Smooth muscle cell (in vitro differentiated cells): ENCODE measurements at regions not wholly inside any gene's neighbourhood (a gene's known extent, or its start where the extent isn't known, plus 50 kb on each side); places are given as distances from the start of the nearest gene placed in this dataset.

Experiments used
- DNase-seq: peaks from one replicate; lab custom pipeline; 2025; ENCODE audit not compliant: unreplicated experiment; lab: John Stamatoyannopoulos, UW
- H2AFZ ChIP-seq: fragments of 200-600 bp; sonication (generic); 2 replicates; pipeline ENCODE4 v1.6.0; 2016; ENCODE audit warnings: antibody characterized with exemption, low read depth, mild to moderate bottlenecking
- H3F3A ChIP-seq: fragments of 200-600 bp; sonication (generic); 2 replicates; pipeline ENCODE4 v1.6.0; 2017; ENCODE audit warnings: antibody characterized with exemption, low read depth
- H3K27ac ChIP-seq: fragments of 200-600 bp; sonication (generic); 2 replicates; pipeline ENCODE4 v1.5.1; 2016; ENCODE audit warnings: low read depth, mild to moderate bottlenecking
- H3K27me3 ChIP-seq: fragments of 200-600 bp; sonication (generic); 2 replicates; pipeline ENCODE4 v1.6.1; 2016; ENCODE audit warnings: low read depth, mild to moderate bottlenecking
- H3K36me3 ChIP-seq: fragments of 200-600 bp; sonication (generic); 2 replicates; pipeline ENCODE4 v1.5.1; 2016; ENCODE audit warnings: low read depth
- H3K4me1 ChIP-seq: fragments of 200-600 bp; sonication (generic); 2 replicates; pipeline ENCODE4 v1.5.1; 2016; ENCODE audit warnings: low read depth
- H3K4me2 ChIP-seq: fragments of 200-600 bp; sonication (generic); 2 replicates; pipeline ENCODE4 v1.6.0; 2016; ENCODE audit warnings: mild to moderate bottlenecking
- H3K4me3 ChIP-seq: fragments of 200-600 bp; sonication (generic); 2 replicates; pipeline ENCODE4 v1.5.1; 2016; ENCODE audit warnings: mild to moderate bottlenecking
- H3K79me2 ChIP-seq: fragments of 200-600 bp; sonication (generic); 2 replicates; pipeline ENCODE4 v1.6.0; 2016; ENCODE audit warnings: low read depth, mild to moderate bottlenecking
- H3K9ac ChIP-seq: fragments of 200-600 bp; sonication (generic); 2 replicates; pipeline ENCODE4 v1.6.0; 2016; ENCODE audit warnings: low read depth
- H3K9me3 ChIP-seq: fragments of 200-600 bp; sonication (generic); replicated peaks from 2 replicates; pipeline ENCODE4 v1.5.1; 2016; ENCODE audit warnings: low read depth
- H4K20me1 ChIP-seq: fragments of 200-600 bp; sonication (generic); 2 replicates; pipeline ENCODE4 v1.6.0; 2016; ENCODE audit warnings: low read depth
- CTCF ChIP-seq: fragments of 200-600 bp; sonication (generic); IDR thresholded peaks from 2 replicates; pipeline ENCODE4 v1.5.1; 2017; ENCODE audit warnings: borderline replicate concordance, mild to moderate bottlenecking, antibody characterized with exemption; ENCODE audit not compliant: insufficient read depth, poor library complexity, severe bottlenecking
- WGBS: methylation state at CpG from one replicate; pipeline ENCODE4 v1.1.7; 2016; ENCODE audit warnings: low lambda C conversion rate; 5-methylcytosine and 5-hydroxymethylcytosine counted together

GRCh38 chrX:97790850-97791249, 907.1 kb downstream of the RPA4 start:
- no peak for TF ChIP-seq CTCF
- no peak overlapping the region for H3K27ac ChIP-seq
- no peak overlapping the region for H3K4me2 ChIP-seq
- WGBS = 77% methylated on average over 1 of the region's 1 CpG
- no peak for DNase-seq
- no peaks in the 10 kb centered on the region for H3K9me3 ChIP-seq
- no peak overlapping the region for H3K4me3 ChIP-seq
- H3F3A ChIP-seq = no peaks in the 10 kb centered on the region
- no peaks in the 10 kb centered on the region for H3K79me2 ChIP-seq
- no peaks in the 10 kb centered on the region for H4K20me1 ChIP-seq
- H3K27me3 ChIP-seq = no peaks in the 10 kb centered on the region
- no peaks in the 10 kb centered on the region for H3K36me3 ChIP-seq
- no peaks in the 10 kb centered on the region for H3K4me1 ChIP-seq
- H2AFZ ChIP-seq = no peak overlapping the region
- no peak overlapping the region for H3K9ac ChIP-seq

DNA sequence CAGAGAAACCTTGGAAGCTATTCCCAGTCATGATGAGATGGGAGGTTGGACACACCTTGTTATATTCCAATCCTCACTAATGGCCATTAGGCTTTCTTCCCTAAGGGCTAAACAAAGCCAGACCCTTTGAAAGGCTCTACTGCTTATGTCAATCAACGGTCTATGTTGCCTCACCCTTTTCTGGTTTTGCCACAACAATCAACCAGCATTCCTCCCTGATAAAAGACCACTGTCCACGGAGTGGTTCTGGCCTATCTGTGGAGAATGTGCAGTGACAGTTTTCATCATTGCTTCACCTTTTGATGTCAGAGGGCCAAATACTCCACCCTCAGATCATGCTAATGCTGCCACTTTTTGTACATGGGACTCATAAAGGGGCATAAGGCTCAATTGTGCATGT, 913.4 kb downstream of the RPA4 start:
- Histone ChIP-seq H3K4me1 (no peaks in the 10 kb centered on the region), H3K27ac (no peak overlapping the region), H3K79me2 (no peaks in the 10 kb centered on the region), H3K4me2 (no peak overlapping the region), H3K9ac (no peak overlapping the region), H3K36me3 (no peaks in the 10 kb centered on the region), H2AFZ (no peak overlapping the region), H3F3A (no peaks in the 10 kb centered on the region), H3K9me3 (peaks cover 2% of the 10 kb centered on the region), H3K27me3 (no peaks in the 10 kb centered on the region), H3K4me3 (no peak overlapping the region), H4K20me1 (no peaks in the 10 kb centered on the region)
- TF ChIP-seq CTCF = no peak
- no peak for DNase-seq
- WGBS = 58% methylated on average over 2 of the region's 2 CpGs

- peaks cover 15% of the 10 kb centered on the region for H3K4me1 ChIP-seq
- H3F3A ChIP-seq = no peaks in the 10 kb centered on the region
- no peaks in the 10 kb centered on the region for H3K9me3 ChIP-seq
- peak overlapping the region; percentile 81 for H3K4me2 ChIP-seq
- no peak for DNase-seq
- peak overlapping the region; percentile 20 for H3K9ac ChIP-seq
- H3K79me2 ChIP-seq = no peaks in the 10 kb centered on the region
- H3K27me3 ChIP-seq = no peaks in the 10 kb centered on the region
- H3K27ac ChIP-seq = peak overlapping the region; percentile 70
- TF ChIP-seq CTCF = no peak
- no peaks in the 10 kb centered on the region for H4K20me1 ChIP-seq
- H2AFZ ChIP-seq = peak overlapping the region; percentile 89
- 16% methylated on average over 3 of the region's 3 CpGs for WGBS
- H3K36me3 ChIP-seq = no peaks in the 10 kb centered on the region
- peak overlapping the region; percentile 38 for H3K4me3 ChIP-seq
These were observed 922.5 kb downstream of the RPA4 start for GRCh38 chrX:97806238-97806637.

GRCh38 chrX:97806946-97807345, 923.2 kb downstream of the RPA4 start:
- WGBS = 93% methylated on average over 2 of the region's 2 CpGs
- no peaks in the 10 kb centered on the region for H3F3A ChIP-seq
- H3K9me3 ChIP-seq = no peaks in the 10 kb centered on the region
- H2AFZ ChIP-seq = peak overlapping the region; percentile 89
- no peaks in the 10 kb centered on the region for H3K79me2 ChIP-seq
- peaks cover 15% of the 10 kb centered on the region for H3K4me1 ChIP-seq
- peak overlapping the region; percentile 70 for H3K27ac ChIP-seq
- H3K9ac ChIP-seq = peak overlapping the region; percentile 21
- TF ChIP-seq CTCF = no peak
- H3K4me3 ChIP-seq = no peak overlapping the region
- H4K20me1 ChIP-seq = no peaks in the 10 kb centered on the region
- DNase-seq = no peak
- H3K27me3 ChIP-seq = no peaks in the 10 kb centered on the region
- peak overlapping the region; percentile 81 for H3K4me2 ChIP-seq
- no peaks in the 10 kb centered on the region for H3K36me3 ChIP-seq
